Stimulated activated CD8-positive, alpha-beta memory T cell treated with anti-CD3 and anti-CD28 coated beads, Interleukin-4, amount 100 ng/mL, for 1 hour (primary cell): ENCODE measurements at regions not wholly inside any gene's neighbourhood (a gene's known extent, or its start where the extent isn't known, plus 50 kb on each side); places are given as distances from the start of the nearest gene placed in this dataset.
"Not testable (repeated sequence)": the region's sequence is repeated elsewhere in the genome, so short reads cannot be mapped to it uniquely, and the experiment has no call there.

ENCODE experiments used
- DNase-seq, 2 donors: peaks; one replicate each; pipeline ENCODE4 v3.0.0-alpha.2; 2020; ENCODE audit warnings: low read depth in 2 of 2, low spot score in 1 of 2

DNA sequence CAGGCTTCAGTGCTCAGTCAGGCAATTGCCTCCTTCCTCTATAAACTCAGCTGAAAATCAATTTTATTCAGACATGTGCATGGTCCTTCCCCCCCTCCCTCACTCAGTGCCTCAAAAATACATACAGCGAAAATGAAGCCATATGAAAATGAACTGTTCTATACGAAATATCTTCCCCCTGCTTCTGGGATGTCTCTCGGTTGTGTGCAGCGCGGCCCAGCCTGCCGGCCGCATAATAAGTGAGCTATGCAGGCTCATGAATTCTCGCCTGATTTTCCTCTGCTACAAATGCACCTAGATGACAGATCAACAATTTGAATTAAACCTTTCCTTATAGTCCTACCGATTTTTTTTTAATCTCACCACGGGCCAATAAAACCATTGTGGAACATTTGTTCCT is 252.9 kb downstream of the CRLF2 start:
- no peak for DNase-seq

DNA sequence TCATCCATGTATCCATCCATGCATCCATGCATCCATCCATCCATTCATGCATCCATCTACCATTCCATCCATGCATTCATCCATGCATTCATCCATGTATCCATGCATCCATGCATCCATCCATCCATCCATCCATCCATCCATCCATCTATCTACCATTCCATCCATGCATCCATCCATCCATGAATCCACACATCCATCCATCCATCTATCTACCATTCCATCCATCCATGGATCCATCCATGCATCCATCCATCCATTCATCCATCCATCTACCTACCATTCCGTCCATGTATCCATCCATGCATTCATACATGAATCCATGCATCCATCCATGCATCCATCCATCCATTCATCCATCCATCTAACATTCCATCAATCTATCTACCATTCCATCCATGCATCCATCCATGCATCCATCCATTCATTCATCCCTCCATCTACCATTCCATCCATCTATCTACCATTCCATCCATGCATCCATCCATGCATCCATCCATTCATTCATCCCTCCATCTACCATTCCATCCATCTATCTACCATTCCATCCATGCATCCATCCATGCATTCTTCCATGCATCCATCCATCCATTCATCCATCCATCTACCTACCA is 257.2 kb downstream of the CRLF2 start:
- DNase-seq, result not testable (repeated sequence)

DNA sequence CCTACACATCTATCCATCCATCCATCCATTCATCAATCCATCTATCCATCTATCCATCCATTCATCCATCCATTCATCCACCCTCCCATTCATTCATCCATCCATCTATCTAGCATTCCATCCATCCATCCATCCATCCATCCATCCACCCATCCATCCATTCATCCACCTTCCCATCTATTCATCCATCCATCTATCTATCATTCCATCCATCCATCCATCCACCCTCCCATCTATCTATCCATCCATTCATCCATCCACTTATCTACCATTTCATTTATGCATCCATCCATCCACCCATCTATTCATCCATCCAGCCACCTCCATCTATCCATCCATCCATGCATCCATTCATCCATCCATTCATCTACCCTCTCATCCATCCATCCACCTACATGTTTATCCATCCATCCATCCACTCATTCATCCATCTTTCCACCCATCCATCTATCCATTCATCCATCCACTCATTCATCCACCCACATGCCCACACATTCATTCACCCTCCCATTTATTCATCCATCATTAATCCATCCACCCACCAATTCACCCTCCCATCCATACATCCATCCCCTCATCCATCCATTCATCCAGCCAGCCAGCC is 258.5 kb downstream of the CRLF2 start:
- DNase-seq, result no peak

DNA sequence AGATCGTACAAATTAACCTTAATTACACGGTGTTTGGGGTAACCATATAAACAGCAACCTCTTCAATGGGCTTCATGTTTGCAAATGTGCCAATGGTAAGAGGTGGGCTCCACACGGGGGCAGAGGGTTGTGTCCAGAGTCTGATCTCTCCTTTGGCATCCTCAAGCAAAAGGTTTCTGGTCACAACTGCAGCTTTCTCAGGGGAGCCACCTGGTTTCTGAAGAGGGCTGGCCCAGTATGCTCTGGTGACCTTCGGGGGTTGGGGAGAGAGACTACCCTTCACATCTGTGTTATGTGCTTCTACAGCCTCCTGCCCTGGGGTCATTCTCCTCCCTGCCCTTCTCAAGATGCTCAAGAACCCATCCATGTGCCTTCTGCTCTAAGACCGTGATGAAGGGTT is 259.6 kb downstream of the CRLF2 start:
- DNase-seq, result no peak

GRCh38 chrX:947262-947661 is 265.2 kb downstream of the CRLF2 start:
- not testable (repeated sequence) for DNase-seq

- DNase-seq, result no peak
Observed at GRCh38 chrX:943035-943434, 269.4 kb downstream of the CRLF2 start.

DNA sequence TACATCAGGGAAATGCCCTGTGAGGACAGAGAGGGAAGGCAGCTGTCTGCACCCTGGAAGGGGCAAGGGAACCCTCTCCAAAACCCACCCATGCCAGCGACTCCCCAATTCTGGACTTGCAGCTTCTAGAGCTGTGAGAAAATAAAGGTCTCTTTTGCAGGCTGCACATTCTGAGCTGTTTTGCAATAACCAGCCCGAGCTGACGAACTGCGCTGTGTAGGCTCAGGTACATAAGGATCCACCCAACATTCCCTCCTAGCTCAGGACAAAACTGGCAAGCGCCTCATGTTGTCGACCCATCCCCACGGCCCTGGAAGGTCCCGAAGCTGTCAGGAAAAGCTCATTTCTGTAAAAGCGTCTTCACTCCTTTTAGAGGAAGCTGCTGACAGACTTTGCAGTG is 271.8 kb downstream of the CRLF2 start:
- no peak for DNase-seq

GRCh38 chrX:936979-937769 is 275.3 kb downstream of the CRLF2 start:
- no peak for DNase-seq

GRCh38 chrX:933611-934010 is 278.8 kb downstream of the CRLF2 start:
- DNase-seq, result no peak

DNA sequence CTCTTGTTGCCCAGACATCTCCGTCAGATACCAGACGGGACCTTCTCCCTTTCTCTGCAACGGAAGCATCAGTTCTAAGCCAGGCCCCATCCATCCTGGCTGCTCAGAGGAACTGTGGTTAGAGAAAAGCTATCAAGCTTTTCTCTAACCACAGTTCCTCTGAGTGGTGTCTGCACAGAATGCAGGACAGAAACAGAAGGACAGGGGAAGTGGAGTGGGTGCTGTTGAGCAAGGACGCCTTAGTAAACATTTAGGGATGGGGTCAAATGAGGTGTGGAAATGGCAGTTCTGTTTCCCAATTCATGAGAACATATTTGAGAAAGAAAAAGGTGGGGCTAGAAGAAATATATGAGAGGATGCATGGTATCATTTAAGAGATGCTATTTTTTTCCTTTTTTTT is 283.8 kb downstream of the CRLF2 start:
- no peak for DNase-seq

DNA sequence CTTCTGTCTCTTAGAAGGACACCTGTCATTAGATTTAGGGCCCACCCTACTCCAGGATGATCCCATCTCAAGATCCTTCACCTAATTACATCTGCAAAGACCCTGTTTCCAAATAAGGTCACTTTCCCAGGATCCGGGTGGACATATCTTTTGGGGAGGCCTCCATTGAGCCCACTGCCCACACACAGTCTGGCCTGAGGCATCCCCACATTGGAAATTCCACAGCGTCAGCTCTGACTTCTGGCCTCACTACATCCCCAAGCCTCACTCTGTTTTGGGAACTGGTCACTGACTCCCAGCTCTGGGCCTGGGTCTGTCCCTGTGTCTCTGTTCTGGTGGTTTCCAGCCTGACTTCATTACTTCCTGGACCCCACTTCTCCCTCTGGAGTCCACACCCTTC is 285.5 kb downstream of the CRLF2 start:
- DNase-seq, result no peak

GRCh38 chrX:926070-926469 is 286.4 kb downstream of the CRLF2 start:
- DNase-seq, result no peak

GRCh38 chrX:925652-926061 is 286.8 kb downstream of the CRLF2 start:
- no peak for DNase-seq

GRCh38 chrX:925094-925493 is 287.4 kb downstream of the CRLF2 start:
- no peak for DNase-seq

GRCh38 chrX:924017-924416 is 288.4 kb downstream of the CRLF2 start:
- no peak for DNase-seq

GRCh38 chrX:920234-920799 is 289.7 kb downstream of the SHOX start:
- no peak for DNase-seq

GRCh38 chrX:916230-916599 is 285.6 kb downstream of the SHOX start:
- DNase-seq, result no peak

- no peak for DNase-seq
Observed at GRCh38 chrX:915427-916229, 285.0 kb downstream of the SHOX start.

- no peak for DNase-seq
Observed at GRCh38 chrX:914206-914605, 283.6 kb downstream of the SHOX start.

DNA sequence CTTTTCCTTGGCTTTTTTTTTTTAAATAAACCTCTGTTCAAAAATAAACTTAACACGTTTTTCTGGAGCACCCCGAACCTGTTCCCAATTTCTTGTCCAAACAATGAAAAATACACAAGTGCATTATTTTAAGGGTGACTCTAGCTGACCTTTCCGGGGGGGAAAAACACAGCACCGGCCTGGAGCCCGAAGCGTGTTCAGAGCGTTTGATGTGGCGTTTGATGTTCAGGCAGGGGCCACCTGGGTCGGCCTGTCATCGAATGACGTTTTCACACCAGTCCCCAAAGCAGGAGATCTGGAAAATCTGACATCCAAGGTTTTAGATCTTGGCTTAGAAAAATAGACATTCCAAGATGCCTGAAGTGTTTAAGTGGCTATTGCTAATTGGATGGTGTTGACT is 282.1 kb downstream of the SHOX start:
- no peak for DNase-seq

- DNase-seq, result not testable (repeated sequence)
Observed at GRCh38 chrX:909068-909467, 278.5 kb downstream of the SHOX start.
